Activated CD4-positive, alpha-beta T cell treated with anti-CD3 and anti-CD28 coated beads for 36 hours (primary cell): ENCODE measurements at regions not wholly inside any gene's neighbourhood (a gene's known extent, or its start where the extent isn't known, plus 50 kb on each side); places are given as distances from the start of the nearest gene placed in this dataset.

ENCODE experiments used
- ATAC-seq: fragments of 200-7000 bp; cut with Tn5 transposase; one replicate; pipeline ENCODE4 v1.10.0; 2021; ENCODE audit warnings: mild to moderate bottlenecking, moderate library complexity
- CTCF ChIA-PET: fragments of 350-600 bp; sonication (Branson Sonifier 250); formaldehyde crosslinking; loops from one replicate; lab custom pipeline; 2021; ENCODE audit warnings: antibody characterized with exemption; lab: Charles Lee
- POLR2A ChIA-PET: fragments of 350-600 bp; sonication (Branson Sonifier 250); formaldehyde crosslinking; loops from one replicate; lab custom pipeline; 2021; ENCODE audit warnings: antibody characterized with exemption, inconsistent platforms; lab: Charles Lee
- DNase-seq: peaks from one replicate; pipeline ENCODE4 v3.0.0-alpha.2; 2020
- H3K27ac Mint-ChIP-seq: one replicate; pipeline ENCODE4 v1.8.0; 2021; ENCODE audit warnings: mixed read lengths
- H3K27me3 Mint-ChIP-seq: one replicate; pipeline ENCODE4 v1.8.0; 2021; ENCODE audit warnings: mixed read lengths
- H3K36me3 Mint-ChIP-seq: one replicate; pipeline ENCODE4 v1.8.0; 2021; ENCODE audit warnings: low read depth, mixed read lengths
- H3K4me1 Mint-ChIP-seq: one replicate; pipeline ENCODE4 v1.8.0; 2021; ENCODE audit warnings: mixed read lengths
- H3K4me3 Mint-ChIP-seq: one replicate; pipeline ENCODE4 v1.8.0; 2021; ENCODE audit warnings: mild to moderate bottlenecking, moderate library complexity, mixed read lengths
- H3K9me3 Mint-ChIP-seq: one replicate; pipeline ENCODE4 v1.8.0; 2021; ENCODE audit warnings: low read depth, mixed read lengths
- intact Hi-C, 2 experiments: fragments of 100-400 bp; cut with DNase I in 1 of 2; cut with micrococcal nuclease in 1 of 2; formaldehyde crosslinking; loops; one replicate each; pipeline versions ENCODE4 v1.14.2 to v1.15.1; 2022 to 2024; cut with DNase I, micrococcal nuclease

- Mint-ChIP-seq H3K36me3 (no peaks in the 10 kb centered on the region), H3K4me3 (no peak overlapping the region)
- no peak for ATAC-seq
These were observed 928.3 kb downstream of the NSUN3 start for GRCh38 chr3:94990952-94991705.

GRCh38 chr3:94996743-94997142 is 933.9 kb downstream of the NSUN3 start:
- Mint-ChIP-seq H3K4me3 (no peak overlapping the region), H3K9me3 (peaks cover 5% of the 10 kb centered on the region), H3K4me1 (no peaks in the 10 kb centered on the region), H3K27me3 (no peaks in the 10 kb centered on the region), H3K36me3 (no peaks in the 10 kb centered on the region), H3K27ac (no peak overlapping the region)
- ChIA-PET POLR2A (no interaction called here), CTCF (no interaction called here)
- intact Hi-C loops = no loop called here
- ATAC-seq (no peak), DNase-seq (no peak)

More at GRCh38 chr3:94990952-94991705, 928.3 kb downstream of the NSUN3 start:
- Mint-ChIP-seq H3K27me3 (no peaks in the 10 kb centered on the region), H3K4me1 (no peaks in the 10 kb centered on the region), H3K27ac (no peak overlapping the region), H3K9me3 (peaks cover 5% of the 10 kb centered on the region)
- DNase-seq = no peak
- ChIA-PET CTCF (no interaction called here), POLR2A (no interaction called here)
- intact Hi-C loops = no loop called here

- H3K4me3 Mint-ChIP-seq = no peak overlapping the region
- H3K27ac Mint-ChIP-seq = no peak overlapping the region
- ChIA-PET CTCF (no interaction called here), POLR2A (no interaction called here)
- H3K27me3 Mint-ChIP-seq = no peaks in the 10 kb centered on the region
- H3K4me1 Mint-ChIP-seq = no peaks in the 10 kb centered on the region
- ATAC-seq (no peak), DNase-seq (no peak)
- peaks cover 3% of the 10 kb centered on the region for H3K9me3 Mint-ChIP-seq
- no peaks in the 10 kb centered on the region for H3K36me3 Mint-ChIP-seq
- intact Hi-C loops = no loop called here
These were observed 939.7 kb downstream of the NSUN3 start for GRCh38 chr3:95002438-95003046.

- H3K36me3 Mint-ChIP-seq = no peaks in the 10 kb centered on the region
- ATAC-seq = no peak
- ChIA-PET POLR2A (no interaction called here), CTCF (no interaction called here)
- H3K27ac Mint-ChIP-seq = no peak overlapping the region
- intact Hi-C loops = no loop called here
- no peaks in the 10 kb centered on the region for H3K27me3 Mint-ChIP-seq
- H3K4me1 Mint-ChIP-seq = no peaks in the 10 kb centered on the region
- no peak overlapping the region for H3K4me3 Mint-ChIP-seq
- H3K9me3 Mint-ChIP-seq = peaks cover 3% of the 10 kb centered on the region
- DNase-seq = no peak
These were observed 965.8 kb downstream of the NSUN3 start for GRCh38 chr3:95028688-95029087.

GRCh38 chr3:95029644-95030043 is 966.8 kb downstream of the NSUN3 start:
- ChIA-PET POLR2A (no interaction called here), CTCF (no interaction called here)
- DNase-seq (no peak), ATAC-seq (no peak)
- no peaks in the 10 kb centered on the region for H3K4me1 Mint-ChIP-seq
- intact Hi-C loops = no loop called here
- no peaks in the 10 kb centered on the region for H3K36me3 Mint-ChIP-seq
- no peak overlapping the region for H3K27ac Mint-ChIP-seq
- peaks cover 6% of the 10 kb centered on the region for H3K9me3 Mint-ChIP-seq
- no peaks in the 10 kb centered on the region for H3K27me3 Mint-ChIP-seq
- no peak overlapping the region for H3K4me3 Mint-ChIP-seq

- Mint-ChIP-seq H3K36me3 (no peaks in the 10 kb centered on the region), H3K9me3 (peaks cover 12% of the 10 kb centered on the region), H3K4me3 (no peak overlapping the region), H3K27me3 (no peaks in the 10 kb centered on the region), H3K27ac (no peak overlapping the region), H3K4me1 (no peaks in the 10 kb centered on the region)
- ATAC-seq (no peak), DNase-seq (no peak)
- intact Hi-C loops = no loop called here
- POLR2A ChIA-PET = no interaction called here
- CTCF ChIA-PET = no interaction called here
These were observed 973.7 kb downstream of the NSUN3 start for GRCh38 chr3:95036526-95037021.

- intact Hi-C loops = no loop called here
- CTCF ChIA-PET = no interaction called here
- no peaks in the 10 kb centered on the region for H3K36me3 Mint-ChIP-seq
- POLR2A ChIA-PET = no interaction called here
- no peak for ATAC-seq
- H3K27me3 Mint-ChIP-seq = no peaks in the 10 kb centered on the region
- no peak for DNase-seq
- H3K4me1 Mint-ChIP-seq = no peaks in the 10 kb centered on the region
- H3K27ac Mint-ChIP-seq = no peak overlapping the region
- H3K9me3 Mint-ChIP-seq = peaks cover 12% of the 10 kb centered on the region
- no peak overlapping the region for H3K4me3 Mint-ChIP-seq
These were observed 974.2 kb downstream of the NSUN3 start for GRCh38 chr3:95037097-95037496.

GRCh38 chr3:95037927-95038326 is 975.1 kb downstream of the NSUN3 start:
- ATAC-seq (no peak), DNase-seq (no peak)
- POLR2A ChIA-PET = no interaction called here
- no peak overlapping the region for H3K27ac Mint-ChIP-seq
- no peaks in the 10 kb centered on the region for H3K36me3 Mint-ChIP-seq
- no peaks in the 10 kb centered on the region for H3K4me1 Mint-ChIP-seq
- H3K9me3 Mint-ChIP-seq = peaks cover 12% of the 10 kb centered on the region
- no peak overlapping the region for H3K4me3 Mint-ChIP-seq
- no peaks in the 10 kb centered on the region for H3K27me3 Mint-ChIP-seq
- CTCF ChIA-PET = no interaction called here
- intact Hi-C loops = no loop called here

GRCh38 chr3:95044101-95044500 is 981.2 kb downstream of the NSUN3 start:
- CTCF ChIA-PET = no interaction called here
- DNase-seq (no peak), ATAC-seq (no peak)
- Mint-ChIP-seq H3K4me1 (no peaks in the 10 kb centered on the region), H3K27ac (no peak overlapping the region), H3K36me3 (no peaks in the 10 kb centered on the region), H3K9me3 (peaks cover 5% of the 10 kb centered on the region), H3K27me3 (no peaks in the 10 kb centered on the region), H3K4me3 (no peak overlapping the region)
- intact Hi-C loops = no loop called here
- POLR2A ChIA-PET = no interaction called here

- Mint-ChIP-seq H3K27ac (no peak overlapping the region), H3K36me3 (no peaks in the 10 kb centered on the region), H3K4me3 (no peak overlapping the region), H3K9me3 (peaks cover 3% of the 10 kb centered on the region), H3K27me3 (no peaks in the 10 kb centered on the region), H3K4me1 (no peaks in the 10 kb centered on the region)
- DNase-seq (no peak), ATAC-seq (no peak)
- intact Hi-C loops = no loop called here
- CTCF ChIA-PET = no interaction called here
- POLR2A ChIA-PET = no interaction called here
These were observed 985.7 kb downstream of the NSUN3 start for GRCh38 chr3:95048564-95048963.

GRCh38 chr3:95049841-95050240 is 987.0 kb downstream of the NSUN3 start:
- Mint-ChIP-seq H3K4me3 (no peak overlapping the region), H3K9me3 (peaks cover 4% of the 10 kb centered on the region), H3K36me3 (no peaks in the 10 kb centered on the region), H3K27me3 (no peaks in the 10 kb centered on the region), H3K4me1 (no peaks in the 10 kb centered on the region), H3K27ac (no peak overlapping the region)
- ATAC-seq (no peak), DNase-seq (no peak)
- intact Hi-C loops = no loop called here
- ChIA-PET CTCF (interaction anchor here (1.7 kb wide), 1 partner anchor 83 kb away, joined by 3 read pairs; no protein-coding TSS in a partner anchor), POLR2A (no interaction called here)

GRCh38 chr3:95055288-95055687 is 992.4 kb downstream of the NSUN3 start:
- CTCF ChIA-PET = no interaction called here
- no peak overlapping the region for H3K4me3 Mint-ChIP-seq
- H3K9me3 Mint-ChIP-seq = peaks cover 5% of the 10 kb centered on the region
- no peaks in the 10 kb centered on the region for H3K4me1 Mint-ChIP-seq
- intact Hi-C loops = no loop called here
- H3K27me3 Mint-ChIP-seq = no peaks in the 10 kb centered on the region
- ATAC-seq (no peak), DNase-seq (no peak)
- no peak overlapping the region for H3K27ac Mint-ChIP-seq
- H3K36me3 Mint-ChIP-seq = no peaks in the 10 kb centered on the region
- POLR2A ChIA-PET = no interaction called here
